SK-N-SH (cell line): ENCODE measurements at regions not wholly inside any gene's neighbourhood (a gene's known extent, or its start where the extent isn't known, plus 50 kb on each side); places are given as distances from the start of the nearest gene placed in this dataset.

ENCODE experiments used
- CTCF ChIA-PET: fragments of 300-600, 350-600 bp; formaldehyde crosslinking; extraction: SDS; loops from one replicate; lab custom pipeline; 2021; lab: Yijun Ruan, JAX
- POLR2A ChIA-PET: fragments of 350-600 bp; sonication (Branson Sonifier 250); formaldehyde crosslinking; extraction: SDS; loops from one replicate; lab custom pipeline; 2020; ENCODE audit warnings: antibody characterized with exemption, inconsistent platforms; lab: Yijun Ruan, JAX
- DNase-seq: peaks from one replicate; pipeline ENCODE4 v3.0.0; 2012
- H2AFZ ChIP-seq: fragments of 200-600 bp; sonication (generic); 2 replicates; pipeline ENCODE4 v1.8.1; 2016; ENCODE audit warnings: antibody characterized with exemption, mild to moderate bottlenecking, low read depth
- H3F3A ChIP-seq: fragments of 200-600 bp; sonication (generic); replicated peaks from 2 replicates; pipeline ENCODE3; 2016; ENCODE audit warnings: antibody characterized with exemption, mild to moderate bottlenecking; ENCODE audit not compliant: insufficient read depth
- H3K27ac ChIP-seq, 2 experiments: fragments of 200-500 bp in 1 of 2; fragments of 200-600 bp in 1 of 2; sonication (Bioruptor generic) in 1 of 2; sonication (generic), shearing (Covaris generic) in 1 of 2; 2 replicates each; pipeline versions ENCODE4 v1.5.1 to v1.6.1; 2014 to 2016; ENCODE audit warnings: low read depth in 2 of 2, inconsistent platforms in 1 of 2, low read length in 1 of 2, mild to moderate bottlenecking in 1 of 2, mixed read lengths in 1 of 2
- H3K27me3 ChIP-seq: fragments of 200-600 bp; sonication (generic), shearing (Covaris generic); 2 replicates; pipeline ENCODE4 v1.6.1; 2016; ENCODE audit warnings: mixed run types; ENCODE audit not compliant: insufficient read depth
- H3K36me3 ChIP-seq, 2 experiments: fragments of 200-500 bp in 1 of 2; fragments of 200-600 bp in 1 of 2; sonication (Bioruptor generic) in 1 of 2; sonication (generic) in 1 of 2; replicated peaks in 1 of 2; 2 replicates each; pipeline versions ENCODE3 to v1.5.1; 2014 to 2016; ENCODE audit warnings: low read length in 1 of 2, mild to moderate bottlenecking in 1 of 2; ENCODE audit not compliant: insufficient read depth in 2 of 2, control insufficient read depth in 1 of 2
- H3K4me1 ChIP-seq, 2 experiments: fragments of 200-500 bp in 1 of 2; fragments of 200-600 bp in 1 of 2; sonication (Bioruptor generic) in 1 of 2; sonication (generic), shearing (Covaris generic) in 1 of 2; 2 replicates each; pipeline versions ENCODE4 v1.5.1 to v1.6.1; 2014 to 2016; ENCODE audit warnings: low read depth in 1 of 2, low read length in 1 of 2, mixed run types in 1 of 2; ENCODE audit not compliant: insufficient read depth in 2 of 2, control insufficient read depth in 1 of 2
- H3K4me2 ChIP-seq: fragments of 200-600 bp; sonication (generic), shearing (Covaris generic); 2 replicates; pipeline ENCODE4 v1.6.1; 2017; ENCODE audit warnings: mixed run types
- H3K4me3 ChIP-seq, 2 experiments: fragments of 200-500 bp in 1 of 2; fragments of 200-600 bp in 1 of 2; sonication (Bioruptor generic) in 1 of 2; sonication (generic), shearing (Covaris generic) in 1 of 2; 2 replicates each; pipeline versions ENCODE4 v1.5.1 to v1.8.1; 2014 to 2016; ENCODE audit warnings: low read depth in 2 of 2, inconsistent platforms in 1 of 2, low read length in 1 of 2, mild to moderate bottlenecking in 1 of 2, mixed read lengths in 1 of 2, moderate library complexity in 1 of 2
- H3K79me2 ChIP-seq: fragments of 200-600 bp; sonication (generic); 2 replicates; pipeline ENCODE4 v1.8.1; 2017; ENCODE audit warnings: mild to moderate bottlenecking; ENCODE audit not compliant: insufficient read depth
- H3K9ac ChIP-seq: fragments of 200-600 bp; sonication (generic); 2 replicates; pipeline ENCODE4 v1.6.1; 2017; ENCODE audit warnings: mixed run types
- H3K9me2 ChIP-seq: fragments of 200-600 bp; sonication (generic); 2 replicates; pipeline ENCODE4 v1.6.1; 2017; ENCODE audit warnings: mixed run types
- H3K9me3 ChIP-seq: fragments of 200-600 bp; sonication (generic); 2 replicates; pipeline ENCODE4 v1.6.1; 2017; ENCODE audit warnings: mixed run types, mild to moderate bottlenecking, moderate library complexity
- H4K20me1 ChIP-seq: fragments of 200-600 bp; sonication (generic); 2 replicates; pipeline ENCODE4 v1.6.1; 2017; ENCODE audit warnings: mild to moderate bottlenecking, mixed run types; ENCODE audit not compliant: insufficient read depth
- CHD2 ChIP-seq: fragments of 150-350 bp; IDR thresholded peaks from 2 replicates; pipeline ENCODE4 v1.6.1; 2018; ENCODE audit warnings: low read length; ENCODE audit not compliant: partially characterized antibody
- EZH2phosphoT487 ChIP-seq: fragments of 200-600 bp; sonication (generic); IDR thresholded peaks from 2 replicates; pipeline ENCODE4 v1.6.1; 2017; ENCODE audit warnings: low read depth, mixed run types, mild to moderate bottlenecking, antibody characterized with exemption, moderate library complexity, borderline replicate concordance
- FOXM1 ChIP-seq: IDR thresholded peaks from 2 replicates; pipeline ENCODE4 v1.4.0; 2012; ENCODE audit warnings: low read depth, mild to moderate bottlenecking
- GATA2 ChIP-seq: sonication (generic); formaldehyde crosslinking; IDR thresholded peaks from 2 replicates; pipeline ENCODE4 v1.5.0; 2020; ENCODE audit warnings: mild to moderate bottlenecking, missing genetic modification reagents
- IRF3 ChIP-seq: fragments of 150-350 bp; IDR thresholded peaks from 2 replicates; pipeline ENCODE4 v1.6.1; 2016; ENCODE audit warnings: mild to moderate bottlenecking, low read depth, low read length
- MAX ChIP-seq: IDR thresholded peaks from 2 replicates; pipeline ENCODE4 v1.4.0; 2012; ENCODE audit warnings: low read depth
- MEF2A ChIP-seq: IDR thresholded peaks from 2 replicates; pipeline ENCODE4 v1.4.0; 2012; ENCODE audit warnings: low read depth, borderline replicate concordance
- NFIC ChIP-seq: IDR thresholded peaks from 2 replicates; pipeline ENCODE4 v1.4.0; 2012; ENCODE audit warnings: borderline replicate concordance
- RCOR1 ChIP-seq: fragments of 150-350 bp; IDR thresholded peaks from 2 replicates; pipeline ENCODE4 v1.6.1; 2017; ENCODE audit warnings: antibody characterized with exemption, low read length
- RFX5 ChIP-seq: IDR thresholded peaks from 2 replicates; pipeline ENCODE4 v1.6.1; 2012; ENCODE audit warnings: mild to moderate bottlenecking, improper control_type of control experiment, low read length
- SIN3A ChIP-seq: IDR thresholded peaks from 2 replicates; pipeline ENCODE4 v1.6.1; 2012; ENCODE audit warnings: low read depth, mild to moderate bottlenecking, low read length, moderate library complexity, borderline replicate concordance
- YY1 ChIP-seq: IDR thresholded peaks from 2 replicates; pipeline ENCODE4 v1.4.0; 2012; ENCODE audit warnings: low read depth, mild to moderate bottlenecking
- ZBTB33 ChIP-seq: IDR thresholded peaks from 2 replicates; pipeline ENCODE4 v1.4.0; 2012; ENCODE audit warnings: low read depth, borderline replicate concordance
- WGBS: methylation state at CpG from one replicate; pipeline ENCODE4 v1.1.6; 2017; ENCODE audit warnings: low lambda C conversion rate; 5-methylcytosine and 5-hydroxymethylcytosine counted together
- TF ChIP-seq, protein P1 (sequence below): IDR thresholded peaks from 2 replicates; pipeline ENCODE4 v1.4.0; 2012; ENCODE audit warnings: low read depth, borderline replicate concordance
- TF ChIP-seq, protein P2 (sequence below): fragments of 150-350 bp; IDR thresholded peaks from 2 replicates; pipeline ENCODE4 v1.6.1; 2017; ENCODE audit warnings: antibody characterized with exemption, low read length, low read depth, borderline replicate concordance

DNA sequence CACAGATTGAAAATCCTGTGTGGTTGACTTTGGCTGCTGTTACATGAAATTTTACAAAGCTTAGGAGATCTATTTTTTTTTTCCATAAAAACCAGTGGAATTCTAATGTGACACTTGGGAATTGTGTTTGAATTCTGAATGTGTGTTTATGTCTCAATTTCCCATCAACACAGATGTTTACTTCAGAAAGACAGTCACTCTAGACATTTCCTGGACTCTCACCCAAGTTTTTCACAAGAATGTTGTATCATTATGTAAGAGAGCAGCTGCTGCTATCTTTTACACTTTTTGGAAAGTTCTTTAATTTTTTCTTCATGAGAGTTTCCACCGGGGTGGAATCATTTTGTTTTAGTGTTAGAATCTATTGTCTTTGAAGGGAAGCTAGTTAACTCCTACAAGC is 210.1 kb downstream of the GIPC2 start:
- WGBS: 84% methylated on average over 1 of the region's 1 CpG
- Histone ChIP-seq H3K9ac (no peak overlapping the region), H3K36me3 (no peaks in the 10 kb centered on the region), H3K27ac (no peak overlapping the region), H3K4me3 (no peak overlapping the region)
- DNase-seq: no peak
- TF ChIP-seq SIN3A (no peak), RFX5 (no peak), MEF2A (no peak), FOXM1 (no peak), ZBTB33 (no peak), NFIC (no peak), GATA2 (CRISPR knock-in tag) (no peak), MAX (no peak), RCOR1 (no peak), YY1 (no peak), IRF3 (no peak), CHD2 (no peak), EZH2phosphoT487 (no peak)
- TF ChIP-seq, protein P1, sequence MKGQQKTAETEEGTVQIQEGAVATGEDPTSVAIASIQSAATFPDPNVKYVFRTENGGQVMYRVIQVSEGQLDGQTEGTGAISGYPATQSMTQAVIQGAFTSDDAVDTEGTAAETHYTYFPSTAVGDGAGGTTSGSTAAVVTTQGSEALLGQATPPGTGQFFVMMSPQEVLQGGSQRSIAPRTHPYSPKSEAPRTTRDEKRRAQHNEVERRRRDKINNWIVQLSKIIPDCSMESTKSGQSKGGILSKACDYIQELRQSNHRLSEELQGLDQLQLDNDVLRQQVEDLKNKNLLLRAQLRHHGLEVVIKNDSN: no peak
- TF ChIP-seq, protein P2, sequence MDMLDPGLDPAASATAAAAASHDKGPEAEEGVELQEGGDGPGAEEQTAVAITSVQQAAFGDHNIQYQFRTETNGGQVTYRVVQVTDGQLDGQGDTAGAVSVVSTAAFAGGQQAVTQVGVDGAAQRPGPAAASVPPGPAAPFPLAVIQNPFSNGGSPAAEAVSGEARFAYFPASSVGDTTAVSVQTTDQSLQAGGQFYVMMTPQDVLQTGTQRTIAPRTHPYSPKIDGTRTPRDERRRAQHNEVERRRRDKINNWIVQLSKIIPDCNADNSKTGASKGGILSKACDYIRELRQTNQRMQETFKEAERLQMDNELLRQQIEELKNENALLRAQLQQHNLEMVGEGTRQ: no peak
- TF ChIP-seq, all 33 proteins: peak for 0
- H3K9me2 ChIP-seq: no peaks in the 10 kb centered on the region
- H4K20me1 ChIP-seq: no peaks in the 10 kb centered on the region
- no peaks in the 10 kb centered on the region for H3K9me3 ChIP-seq
- no peak overlapping the region for H3K4me2 ChIP-seq
- no peak overlapping the region for H2AFZ ChIP-seq
- ChIA-PET CTCF (interaction anchor here (2.1 kb wide), 1 partner anchor 77 kb away, joined by 6 read pairs; no protein-coding TSS in a partner anchor), POLR2A (no interaction called here)
- H3K4me1 ChIP-seq: no peaks in the 10 kb centered on the region
- H3K27me3 ChIP-seq: no peaks in the 10 kb centered on the region
- H3K79me2 ChIP-seq: no peaks in the 10 kb centered on the region
- no peaks in the 10 kb centered on the region for H3F3A ChIP-seq
